HCT116 (cell line): ENCODE measurements at regions not wholly inside any gene's neighbourhood (a gene's known extent, or its start where the extent isn't known, plus 50 kb on each side); places are given as distances from the start of the nearest gene placed in this dataset.

Source experiments
- ATAC-seq: fragments of 200-7000 bp; cut with Tn5 transposase; 2 replicates; pipeline ENCODE4 v1.9.1; 2020; ENCODE audit warnings: mild to moderate bottlenecking, moderate library complexity
- BruUV-seq: library from RNA; stranded (reverse); fragments of 400-500 nt; replicated peaks from 2 replicates; lab custom pipeline; 2021; lab: Mats Ljungman, UMichigan
- CTCF ChIA-PET: fragments of 300-600 bp; sonication (Branson Sonifier 250); formaldehyde crosslinking; loops from one replicate; lab custom pipeline; 2021; ENCODE audit warnings: antibody characterized with exemption; lab: Charles Lee
- POLR2A ChIA-PET: fragments of 300-600, 350-600 bp; sonication (Branson Sonifier 250); formaldehyde crosslinking; loops from one replicate; lab custom pipeline; 2021; ENCODE audit warnings: antibody characterized with exemption; lab: Charles Lee
- RAD21 ChIA-PET, 2 experiments: fragments of 300-600 bp; sonication (Branson Sonifier 250); formaldehyde crosslinking; loops; one replicate each; lab custom pipeline; 2023; ENCODE audit warnings: low total read pairs in 2 of 2; ENCODE audit not compliant: uncharacterized antibody in 2 of 2, unreplicated experiment in 2 of 2, low non-redundant PET in 1 of 2; lab: Charles Lee
- DNase-seq: peaks from one replicate; pipeline ENCODE4 v3.0.0-alpha.2; 2010; ENCODE audit warnings: low read depth, low spot score
- H2AFZ ChIP-seq: fragments of 200-600 bp; shearing (Covaris generic), sonication (generic); 2 replicates; pipeline ENCODE4 v1.6.1; 2017; ENCODE audit warnings: low read depth, mixed run types, mixed read lengths, antibody characterized with exemption, low read length; ENCODE audit not compliant: poor library complexity, severe bottlenecking
- H3K27ac ChIP-seq: 2 replicates; pipeline ENCODE4 v1.5.1; 2012; ENCODE audit warnings: low read depth, low read length
- H3K27me3 ChIP-seq: fragments of 200-600 bp; sonication (generic); 2 replicates; pipeline ENCODE4 v1.6.1; 2016; ENCODE audit warnings: mixed run types, low read length, mixed read lengths; ENCODE audit not compliant: insufficient read depth
- H3K36me3 ChIP-seq, 2 experiments: fragments of 200-500 bp in 1 of 2; fragments of 200-600 bp in 1 of 2; sonication (Bioruptor generic) in 1 of 2; sonication (generic) in 1 of 2; 2 replicates each; pipeline versions ENCODE4 v1.5.1 to v1.6.1; 2014 to 2016; ENCODE audit warnings: low read length in 2 of 2, inconsistent platforms in 1 of 2, mixed read lengths in 1 of 2, mixed run types in 1 of 2; ENCODE audit not compliant: insufficient read depth in 2 of 2, control insufficient read depth in 1 of 2
- H3K4me1 ChIP-seq, 2 experiments: fragments of 200-600 bp in 1 of 2; sonication (generic) in 1 of 2; 2 replicates each; pipeline versions ENCODE4 v1.5.1 to v1.6.1; 2012 to 2017; ENCODE audit warnings: low read length in 2 of 2, inconsistent platforms in 1 of 2, mild to moderate bottlenecking in 1 of 2, mixed read lengths in 1 of 2, mixed run types in 1 of 2, moderate library complexity in 1 of 2; ENCODE audit not compliant: insufficient read depth in 2 of 2, control insufficient read depth in 1 of 2
- H3K4me2 ChIP-seq: fragments of 200-600 bp; sonication (generic); 2 replicates; pipeline ENCODE4 v1.6.1; 2017; ENCODE audit warnings: mixed run types, low read length, mixed read lengths
- H3K4me3 ChIP-seq, 2 experiments: fragments of 200-600 bp in 1 of 2; sonication (generic) in 1 of 2; replicated peaks in 1 of 2; 2 replicates each; pipeline ENCODE4 v1.5.1; 2011 to 2016; ENCODE audit warnings: low read length in 2 of 2, control low read depth in 1 of 2, low read depth in 1 of 2, mild to moderate bottlenecking in 1 of 2, mixed read lengths in 1 of 2, mixed run types in 1 of 2
- H3K79me2 ChIP-seq: fragments of 200-600 bp; sonication (generic); 2 replicates; pipeline ENCODE4 v1.6.1; 2017; ENCODE audit warnings: mild to moderate bottlenecking, mixed run types, low read length, moderate library complexity, mixed read lengths; ENCODE audit not compliant: insufficient read depth
- H3K9ac ChIP-seq: fragments of 200-600 bp; sonication (generic); 2 replicates; pipeline ENCODE4 v1.6.1; 2016; ENCODE audit warnings: low read length, mixed read lengths
- H3K9me2 ChIP-seq: fragments of 200-600 bp; sonication (generic), shearing (Covaris generic); 2 replicates; pipeline ENCODE4 v1.6.1; 2017; ENCODE audit warnings: mixed run types, mild to moderate bottlenecking, moderate library complexity; ENCODE audit not compliant: insufficient read depth
- H3K9me3 ChIP-seq, 2 experiments: fragments of 200-500 bp in 1 of 2; fragments of 200-600 bp in 1 of 2; sonication (Bioruptor generic) in 1 of 2; sonication (generic) in 1 of 2; 2 replicates each; pipeline ENCODE4 v1.6.1; 2014 to 2017; ENCODE audit warnings: low read length in 2 of 2, mixed read lengths in 2 of 2, inconsistent platforms in 1 of 2, low read depth in 1 of 2, mild to moderate bottlenecking in 1 of 2, mixed run types in 1 of 2, moderate library complexity in 1 of 2; ENCODE audit not compliant: control insufficient read depth in 1 of 2, insufficient read depth in 1 of 2
- H4K20me1 ChIP-seq: fragments of 200-600 bp; sonication (generic), shearing (Covaris generic); 2 replicates; pipeline ENCODE4 v1.6.1; 2017; ENCODE audit warnings: mixed run types, mild to moderate bottlenecking, moderate library complexity; ENCODE audit not compliant: insufficient read depth
- ATF3 ChIP-seq: IDR thresholded peaks from 2 replicates; pipeline ENCODE4 v1.6.1; 2012
- CTCF ChIP-seq, 3 experiments: fragments of 200-600 bp in 1 of 3; sonication (generic) in 1 of 3; IDR thresholded peaks in 2 of 3; conservative IDR thresholded peaks in 1 of 3; 2 replicates each; pipeline ENCODE4 v1.5.1; 2012 to 2017; ENCODE audit warnings: low read depth in 2 of 3, low read length in 2 of 3, antibody characterized with exemption in 1 of 3, borderline replicate concordance in 1 of 3, control low read depth in 1 of 3, mild to moderate bottlenecking in 1 of 3, mixed read lengths in 1 of 3, mixed run types in 1 of 3, moderate library complexity in 1 of 3; ENCODE audit not compliant: insufficient read depth in 1 of 3
- EGR1 ChIP-seq: IDR thresholded peaks from 2 replicates; pipeline ENCODE4 v1.6.1; 2012; ENCODE audit warnings: low read depth
- FOSL1 ChIP-seq: IDR thresholded peaks from 2 replicates; pipeline ENCODE4 v1.6.1; 2012; ENCODE audit warnings: low read depth
- JUND ChIP-seq: IDR thresholded peaks from 2 replicates; pipeline ENCODE4 v1.6.1; 2012
- REST ChIP-seq: IDR thresholded peaks from 2 replicates; pipeline ENCODE4 v1.6.1; 2012; ENCODE audit warnings: low read depth
- SIN3A ChIP-seq: IDR thresholded peaks from 2 replicates; pipeline ENCODE4 v1.6.1; 2012; ENCODE audit warnings: low read depth
- SP1 ChIP-seq: IDR thresholded peaks from 2 replicates; pipeline ENCODE4 v1.6.1; 2012; ENCODE audit warnings: low read depth
- TCF7L2 ChIP-seq: IDR thresholded peaks from 2 replicates; pipeline ENCODE4 v1.7.0; 2011; ENCODE audit warnings: borderline replicate concordance, inconsistent platforms; ENCODE audit not compliant: insufficient read depth, insufficient read length; ENCODE audit errors: extremely low read depth
- ZFX ChIP-seq: fragments of 450-650 bp; IDR thresholded peaks from 2 replicates; pipeline ENCODE4 v1.6.1; 2017
- intact Hi-C: fragments of 100-400 bp; cut with micrococcal nuclease; formaldehyde crosslinking; loops from 2 replicates; pipeline ENCODE4 v1.10.0; 2022

GRCh38 chr12:124640056-124640455 is 72.6 kb upstream of the NCOR2 start:
- no TSS peak for BruUV-seq
- DNase-seq (no peak), ATAC-seq (no peak)
- no peak overlapping the region for H3K4me3 ChIP-seq
- no peak overlapping the region for H3K27ac ChIP-seq
- H4K20me1 ChIP-seq, result no peaks in the 10 kb centered on the region
- CTCF ChIA-PET, result no interaction called here
- no peak for TF ChIP-seq ATF3
- peak; percentile 24; the same call in 1 of the 2 replicates for TF ChIP-seq FOSL1
- no peak for TF ChIP-seq ZFX
- no peak for TF ChIP-seq EGR1
- no peak for TF ChIP-seq SP1
- TF ChIP-seq REST, result no peak
- no peak for TF ChIP-seq CTCF (IDR thresholded peaks at IDR 0.05 in 2 of 3, conservative IDR thresholded peaks at IDR 0.05 in 1 of 3; ENCODE audit: borderline replicate concordance in 1 of 3, insufficient read depth in 1 of 3, low read depth in 2 of 3, low read length in 2 of 3)
- no peak for TF ChIP-seq TCF7L2
- peak; percentile 20; the same call in 1 of the 2 replicates for TF ChIP-seq JUND
- no peak for TF ChIP-seq SIN3A
- H3K9ac ChIP-seq, result no peak overlapping the region
- no peaks in the 10 kb centered on the region for H3K27me3 ChIP-seq
- POLR2A ChIA-PET, result no interaction called here
- peaks cover 29 to 56% of the 10 kb centered on the region in 2 experiments for H3K4me1 ChIP-seq
- no peaks in the 10 kb centered on the region for H3K9me3 ChIP-seq
- intact Hi-C loops, result no loop called here
- no peaks in the 10 kb centered on the region for H3K79me2 ChIP-seq
- H3K4me2 ChIP-seq, result peak overlapping the region; percentile 33
- H2AFZ ChIP-seq, result peak overlapping the region; percentile 25
- RAD21 ChIA-PET, result no interaction called here
- no peaks in the 10 kb centered on the region for H3K9me2 ChIP-seq
- no peaks in the 10 kb centered on the region for H3K36me3 ChIP-seq
